ENCODE measurements at regions not wholly inside any gene's neighbourhood (a gene's known extent, or its start where the extent isn't known, plus 50 kb on each side); places are given as distances from the start of the nearest gene placed in this dataset.

GRCh38 chr16:9417898-9418297 lies 326.5 kb downstream of the HAPSTR1 start:
- TF ChIP-seq, protein P1, sequence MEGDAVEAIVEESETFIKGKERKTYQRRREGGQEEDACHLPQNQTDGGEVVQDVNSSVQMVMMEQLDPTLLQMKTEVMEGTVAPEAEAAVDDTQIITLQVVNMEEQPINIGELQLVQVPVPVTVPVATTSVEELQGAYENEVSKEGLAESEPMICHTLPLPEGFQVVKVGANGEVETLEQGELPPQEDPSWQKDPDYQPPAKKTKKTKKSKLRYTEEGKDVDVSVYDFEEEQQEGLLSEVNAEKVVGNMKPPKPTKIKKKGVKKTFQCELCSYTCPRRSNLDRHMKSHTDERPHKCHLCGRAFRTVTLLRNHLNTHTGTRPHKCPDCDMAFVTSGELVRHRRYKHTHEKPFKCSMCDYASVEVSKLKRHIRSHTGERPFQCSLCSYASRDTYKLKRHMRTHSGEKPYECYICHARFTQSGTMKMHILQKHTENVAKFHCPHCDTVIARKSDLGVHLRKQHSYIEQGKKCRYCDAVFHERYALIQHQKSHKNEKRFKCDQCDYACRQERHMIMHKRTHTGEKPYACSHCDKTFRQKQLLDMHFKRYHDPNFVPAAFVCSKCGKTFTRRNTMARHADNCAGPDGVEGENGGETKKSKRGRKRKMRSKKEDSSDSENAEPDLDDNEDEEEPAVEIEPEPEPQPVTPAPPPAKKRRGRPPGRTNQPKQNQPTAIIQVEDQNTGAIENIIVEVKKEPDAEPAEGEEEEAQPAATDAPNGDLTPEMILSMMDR (conservative IDR thresholded peaks at IDR 0.05) = no peak
- TF ChIP-seq ZFX (IDR thresholded peaks at IDR 0.05) = no peak

Measured in C4-2B (cell line).